ENCODE measurements at regions not wholly inside any gene's neighbourhood (a gene's known extent, or its start where the extent isn't known, plus 50 kb on each side); places are given as distances from the start of the nearest gene placed in this dataset.
"Not testable (repeated sequence)": the region's sequence is repeated elsewhere in the genome, so short reads cannot be mapped to it uniquely, and the experiment has no call there.

- no peak for DNase-seq (ENCODE audit: low spot score)
Measured at GRCh38 chr9:119758241-119758640, 389.0 kb upstream of the BRINP1 start.

- no peak for DNase-seq (ENCODE audit: low spot score)
Measured at GRCh38 chr9:119739476-119739875, 370.2 kb upstream of the BRINP1 start.

GRCh38 chr9:119736491-119737454 is 367.5 kb upstream of the BRINP1 start:
- DNase-seq (ENCODE audit: low spot score): no peak

- DNase-seq (ENCODE audit: low spot score): no peak
Measured at GRCh38 chr9:119727988-119728387, 358.8 kb upstream of the BRINP1 start.

GRCh38 chr9:119726035-119726434 is 356.8 kb upstream of the BRINP1 start:
- DNase-seq (ENCODE audit: low spot score): no peak

GRCh38 chr9:119722384-119722783 is 353.1 kb upstream of the BRINP1 start:
- no peak for DNase-seq (ENCODE audit: low spot score)

GRCh38 chr9:119712325-119712724 is 343.1 kb upstream of the BRINP1 start:
- DNase-seq (ENCODE audit: low spot score): no peak

GRCh38 chr9:119709431-119709830 is 340.2 kb upstream of the BRINP1 start:
- no peak for DNase-seq (ENCODE audit: low spot score)

GRCh38 chr9:119707228-119707845 is 338.1 kb upstream of the BRINP1 start:
- no peak for DNase-seq (ENCODE audit: low spot score)

- DNase-seq (ENCODE audit: low spot score): no peak
Measured at GRCh38 chr9:119701651-119702050, 332.4 kb upstream of the BRINP1 start.

- DNase-seq (ENCODE audit: low spot score): no peak
Measured at GRCh38 chr9:119698535-119698934, 329.3 kb upstream of the BRINP1 start.

GRCh38 chr9:119697996-119698395 is 328.8 kb upstream of the BRINP1 start:
- no peak for DNase-seq (ENCODE audit: low spot score)

- no peak for DNase-seq (ENCODE audit: low spot score)
Measured at GRCh38 chr9:119689879-119690278, 320.6 kb upstream of the BRINP1 start.

- no peak for DNase-seq (ENCODE audit: low spot score)
Measured at GRCh38 chr9:119688547-119688946, 319.3 kb upstream of the BRINP1 start.

GRCh38 chr9:119677811-119678505 is 308.7 kb upstream of the BRINP1 start:
- DNase-seq (ENCODE audit: low spot score): peak; percentile 34

GRCh38 chr9:119675951-119676350 is 306.7 kb upstream of the BRINP1 start:
- no peak for DNase-seq (ENCODE audit: low spot score)

GRCh38 chr9:119672763-119673162 is 303.5 kb upstream of the BRINP1 start:
- DNase-seq (ENCODE audit: low spot score): not testable (repeated sequence)

- DNase-seq (ENCODE audit: low spot score): no peak
Measured at GRCh38 chr9:119667916-119668315, 298.7 kb upstream of the BRINP1 start.

GRCh38 chr9:119667163-119667562 is 297.9 kb upstream of the BRINP1 start:
- DNase-seq (ENCODE audit: low spot score): no peak

- no peak for DNase-seq (ENCODE audit: low spot score)
Measured at GRCh38 chr9:119662329-119662728, 293.1 kb upstream of the BRINP1 start.

GRCh38 chr9:119652931-119653330 is 283.7 kb upstream of the BRINP1 start:
- no peak for DNase-seq (ENCODE audit: low spot score)

- DNase-seq (ENCODE audit: low spot score): no peak
Measured at GRCh38 chr9:119649205-119649604, 280.0 kb upstream of the BRINP1 start.
